Nephron progenitor cell (in vitro differentiated cells): ENCODE measurements at regions not wholly inside any gene's neighbourhood (a gene's known extent, or its start where the extent isn't known, plus 50 kb on each side); places are given as distances from the start of the nearest gene placed in this dataset.

Experiments
- DNase-seq: peaks from one replicate; pipeline ENCODE4 v3.0.0; 2021
- H3K27ac Mint-ChIP-seq: 2 replicates; pipeline ENCODE4 v1.8.0; 2021; ENCODE audit warnings: mild to moderate bottlenecking, moderate library complexity, mixed read lengths
- H3K27me3 Mint-ChIP-seq: 2 replicates; pipeline ENCODE4 v1.8.0; 2021; ENCODE audit warnings: mild to moderate bottlenecking, low read depth, mixed read lengths; ENCODE audit not compliant: poor library complexity
- H3K36me3 Mint-ChIP-seq: 2 replicates; pipeline ENCODE4 v1.8.0; 2021; ENCODE audit warnings: low read depth, mixed read lengths
- H3K4me1 Mint-ChIP-seq: 2 replicates; pipeline ENCODE4 v1.8.0; 2021; ENCODE audit warnings: mixed read lengths
- H3K4me3 Mint-ChIP-seq: 2 replicates; pipeline ENCODE4 v1.8.0; 2021; ENCODE audit warnings: mild to moderate bottlenecking, moderate library complexity, mixed read lengths
- H3K9me3 Mint-ChIP-seq: 2 replicates; pipeline ENCODE4 v1.8.0; 2021; ENCODE audit warnings: mild to moderate bottlenecking, moderate library complexity, mixed read lengths
- TF ChIP-seq, protein P1 (sequence below): fragments of 200-600 bp; sonication (generic); IDR thresholded peaks from 2 replicates; pipeline ENCODE4 v1.5.0; 2021; ENCODE audit warnings: antibody characterized with exemption

DNA sequence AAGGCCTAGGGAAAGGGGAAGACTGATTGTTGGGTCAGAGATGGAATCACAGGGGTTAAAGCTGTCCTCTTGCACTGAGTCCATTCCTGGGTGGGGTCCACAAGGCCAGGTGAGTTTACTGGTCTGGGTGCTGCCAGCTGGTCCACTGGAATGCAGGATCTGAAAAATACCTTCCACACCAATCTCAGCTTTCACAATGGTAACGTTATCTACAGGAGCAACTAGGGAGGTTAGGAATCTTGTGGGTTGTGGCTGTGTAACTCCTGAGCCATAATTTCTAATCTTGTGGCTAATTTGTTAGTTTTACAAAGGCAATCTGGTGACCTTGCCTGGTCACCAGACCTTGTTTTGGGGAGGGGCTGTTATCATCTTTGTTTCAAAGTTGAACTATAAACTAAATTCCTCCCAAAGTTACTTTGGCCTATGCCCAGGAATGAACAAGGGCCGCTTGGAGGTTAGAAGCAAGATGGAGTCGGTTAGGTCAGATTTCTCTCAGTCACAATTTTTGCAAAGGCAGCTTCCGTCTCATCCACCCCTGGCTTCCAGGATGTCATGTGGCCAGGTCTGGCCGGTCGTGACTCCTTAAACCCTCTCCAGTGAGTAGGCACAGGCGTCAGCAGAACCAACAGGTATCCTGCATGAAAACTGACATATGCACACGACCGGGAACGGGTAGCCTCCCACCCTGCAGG, 123.3 kb upstream of the SH3BP4 start:
- Mint-ChIP-seq H3K36me3 (no peaks in the 10 kb centered on the region), H3K9me3 (no peaks in the 10 kb centered on the region), H3K27me3 (peaks cover 3% of the 10 kb centered on the region), H3K27ac (no peak overlapping the region), H3K4me1 (peaks cover 38% of the 10 kb centered on the region), H3K4me3 (no peak overlapping the region)
- TF ChIP-seq, protein P1, sequence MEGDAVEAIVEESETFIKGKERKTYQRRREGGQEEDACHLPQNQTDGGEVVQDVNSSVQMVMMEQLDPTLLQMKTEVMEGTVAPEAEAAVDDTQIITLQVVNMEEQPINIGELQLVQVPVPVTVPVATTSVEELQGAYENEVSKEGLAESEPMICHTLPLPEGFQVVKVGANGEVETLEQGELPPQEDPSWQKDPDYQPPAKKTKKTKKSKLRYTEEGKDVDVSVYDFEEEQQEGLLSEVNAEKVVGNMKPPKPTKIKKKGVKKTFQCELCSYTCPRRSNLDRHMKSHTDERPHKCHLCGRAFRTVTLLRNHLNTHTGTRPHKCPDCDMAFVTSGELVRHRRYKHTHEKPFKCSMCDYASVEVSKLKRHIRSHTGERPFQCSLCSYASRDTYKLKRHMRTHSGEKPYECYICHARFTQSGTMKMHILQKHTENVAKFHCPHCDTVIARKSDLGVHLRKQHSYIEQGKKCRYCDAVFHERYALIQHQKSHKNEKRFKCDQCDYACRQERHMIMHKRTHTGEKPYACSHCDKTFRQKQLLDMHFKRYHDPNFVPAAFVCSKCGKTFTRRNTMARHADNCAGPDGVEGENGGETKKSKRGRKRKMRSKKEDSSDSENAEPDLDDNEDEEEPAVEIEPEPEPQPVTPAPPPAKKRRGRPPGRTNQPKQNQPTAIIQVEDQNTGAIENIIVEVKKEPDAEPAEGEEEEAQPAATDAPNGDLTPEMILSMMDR: no peak
- DNase-seq: no peak

DNA sequence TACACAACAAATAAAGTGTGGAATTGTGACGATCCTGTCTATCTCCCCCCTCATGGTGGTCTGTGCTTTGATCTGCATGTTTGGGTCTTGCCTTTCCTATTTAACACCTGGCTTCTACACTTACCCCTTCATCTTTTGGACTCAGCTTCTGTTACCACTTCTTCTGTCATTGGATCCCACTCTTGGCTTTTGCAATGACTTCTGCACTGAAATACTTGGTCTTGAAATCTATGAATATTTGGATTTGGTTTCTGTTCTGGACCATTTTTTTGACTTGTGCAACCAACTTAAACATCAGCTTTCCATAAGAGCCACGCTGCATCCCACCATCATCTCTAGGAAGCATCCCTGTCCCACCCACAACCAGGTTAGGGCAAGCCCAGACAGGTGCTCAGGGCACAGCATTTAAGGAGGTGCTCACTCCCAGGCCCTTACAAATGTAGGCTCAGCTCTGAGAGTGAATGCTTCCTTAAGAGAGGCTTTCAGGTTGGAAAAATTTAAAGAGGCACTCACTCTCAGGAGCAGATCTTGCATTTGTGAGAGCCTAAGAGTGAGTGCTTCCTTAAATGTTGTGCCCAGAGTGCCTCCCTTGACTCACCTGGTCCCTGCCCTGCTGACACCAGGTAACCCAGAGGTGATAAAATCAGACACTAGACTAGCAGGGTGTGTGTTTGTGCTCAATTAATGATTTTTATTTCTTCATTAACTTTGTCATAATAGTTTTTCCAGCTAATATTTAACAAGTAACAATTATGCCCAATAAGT, 124.5 kb upstream of the SH3BP4 start:
- TF ChIP-seq, protein P1: no peak

DNA sequence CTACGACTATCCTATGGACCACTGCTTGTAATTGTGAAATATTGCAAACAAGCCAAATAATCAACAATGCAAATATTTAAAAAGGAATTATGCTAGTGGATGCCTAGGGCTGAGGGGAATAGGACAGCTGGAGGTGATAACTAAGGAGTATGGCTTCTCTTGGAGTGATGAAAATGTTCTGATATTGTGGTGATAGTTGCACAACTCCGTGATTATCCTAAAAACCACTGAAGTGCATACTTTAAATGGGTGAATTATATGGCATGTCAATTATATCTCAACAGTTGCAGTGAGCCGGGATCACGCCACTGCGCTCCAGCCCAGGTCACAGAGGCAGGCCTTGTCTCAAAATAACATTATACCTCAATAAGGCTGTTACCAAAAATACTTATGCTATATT, 125.1 kb upstream of the SH3BP4 start:
- DNase-seq: no peak
- Mint-ChIP-seq H3K27ac (peak overlapping the region; percentile 22), H3K9me3 (no peaks in the 10 kb centered on the region), H3K27me3 (peaks cover 3% of the 10 kb centered on the region), H3K4me3 (no peak overlapping the region), H3K36me3 (no peaks in the 10 kb centered on the region), H3K4me1 (peaks cover 38% of the 10 kb centered on the region)
- TF ChIP-seq, protein P1: no peak

More for the DNA sequence above, 124.5 kb upstream of the SH3BP4 start:
- Mint-ChIP-seq H3K4me3 (no peak overlapping the region), H3K36me3 (no peaks in the 10 kb centered on the region), H3K27ac (no peak overlapping the region), H3K9me3 (no peaks in the 10 kb centered on the region), H3K4me1 (peaks cover 38% of the 10 kb centered on the region), H3K27me3 (peaks cover 3% of the 10 kb centered on the region)
- DNase-seq: no peak

DNA sequence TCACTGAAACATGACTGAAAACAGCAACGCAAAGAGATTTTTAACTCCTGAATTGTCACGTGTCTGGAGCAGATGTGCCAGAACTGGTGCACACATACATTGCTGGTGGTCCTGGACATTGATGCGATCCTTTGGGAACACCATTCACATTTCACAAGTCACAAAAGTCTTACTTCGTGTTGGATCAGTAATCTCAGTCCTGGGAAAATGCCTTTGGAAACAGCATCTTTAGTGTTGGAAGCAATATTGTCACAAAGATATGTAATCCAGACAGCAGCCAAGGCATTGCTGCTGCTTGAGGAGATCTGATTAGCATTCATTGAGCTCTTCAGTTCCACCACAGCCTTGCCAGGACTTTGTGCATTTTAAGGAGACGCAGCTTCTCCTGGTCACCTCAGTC, 126.2 kb upstream of the SH3BP4 start:
- no peak for DNase-seq
- Mint-ChIP-seq H3K4me1 (peaks cover 30% of the 10 kb centered on the region), H3K27ac (no peak overlapping the region), H3K9me3 (no peaks in the 10 kb centered on the region), H3K36me3 (no peaks in the 10 kb centered on the region), H3K4me3 (no peak overlapping the region), H3K27me3 (peaks cover 8% of the 10 kb centered on the region)
- TF ChIP-seq, protein P1: no peak

DNA sequence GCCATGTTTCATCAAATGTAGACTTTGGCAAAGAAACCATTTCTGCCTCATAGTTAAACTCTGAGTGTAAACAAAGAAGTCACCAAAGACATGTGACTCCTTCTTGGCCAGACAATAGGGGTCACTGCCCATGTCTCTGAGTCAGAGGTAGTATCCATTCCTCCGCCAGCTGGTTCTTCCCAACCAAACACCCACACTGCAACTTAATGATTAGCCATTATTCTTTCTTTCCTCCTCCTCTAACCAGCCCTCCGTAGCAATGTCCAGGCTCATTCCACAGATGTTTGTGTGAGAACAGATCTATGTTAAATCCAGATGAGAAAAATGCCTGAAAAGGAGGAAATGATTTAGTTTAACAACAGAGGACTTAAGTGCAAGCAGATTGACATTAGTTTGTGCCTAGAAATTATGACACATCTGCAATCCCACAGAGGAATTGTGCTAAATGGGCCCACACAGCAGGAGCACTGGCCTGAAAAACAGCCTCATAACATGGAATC, 127.9 kb upstream of the SH3BP4 start:
- Mint-ChIP-seq H3K27me3 (peaks cover 8% of the 10 kb centered on the region), H3K36me3 (no peaks in the 10 kb centered on the region), H3K27ac (no peak overlapping the region), H3K9me3 (no peaks in the 10 kb centered on the region), H3K4me1 (peaks cover 23% of the 10 kb centered on the region), H3K4me3 (no peak overlapping the region)
- DNase-seq: no peak
- TF ChIP-seq, protein P1: no peak
